Testis (tissue), 2 donors: ENCODE measurements at regions not wholly inside any gene's neighbourhood (a gene's known extent, or its start where the extent isn't known, plus 50 kb on each side); places are given as distances from the start of the nearest gene placed in this dataset.

Experiments used
- POLR2A ChIP-seq: fragments of 450-650 bp; IDR thresholded peaks from one replicate; pipeline ENCODE4 v1.6.1; 2017; ENCODE audit warnings: antibody characterized with exemption, mild to moderate bottlenecking, moderate library complexity
- TF ChIP-seq, protein P1 (sequence below), 3 experiments: fragments of 450-650 bp in 2 of 3; fragments of 200-600 bp in 1 of 3; sonication (generic) in 1 of 3; IDR thresholded peaks; one replicate each; pipeline ENCODE4 v1.5.1; 2016 to 2019; ENCODE audit warnings: antibody characterized with exemption in 3 of 3, mild to moderate bottlenecking in 2 of 3, moderate library complexity in 1 of 3

DNA sequence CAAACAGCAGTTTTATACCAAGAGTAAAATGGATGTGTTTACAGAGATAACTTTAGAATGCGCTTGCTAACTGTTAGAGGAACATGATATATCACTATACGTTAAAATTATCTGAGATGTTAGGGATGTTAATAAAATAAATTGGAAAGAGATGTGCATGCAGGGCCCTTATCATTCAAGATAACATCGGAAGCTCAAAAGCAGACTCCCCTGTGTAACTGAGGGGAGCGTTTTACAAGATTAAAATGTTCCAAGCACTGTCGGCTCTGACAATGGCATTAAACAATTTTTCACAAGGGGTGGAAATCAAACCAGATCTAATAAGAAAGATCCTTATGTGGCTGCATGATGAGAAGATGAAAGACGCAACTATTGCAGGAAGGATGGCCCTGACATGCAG, 53.3 kb upstream of the DCC start:
- TF ChIP-seq, protein P1, sequence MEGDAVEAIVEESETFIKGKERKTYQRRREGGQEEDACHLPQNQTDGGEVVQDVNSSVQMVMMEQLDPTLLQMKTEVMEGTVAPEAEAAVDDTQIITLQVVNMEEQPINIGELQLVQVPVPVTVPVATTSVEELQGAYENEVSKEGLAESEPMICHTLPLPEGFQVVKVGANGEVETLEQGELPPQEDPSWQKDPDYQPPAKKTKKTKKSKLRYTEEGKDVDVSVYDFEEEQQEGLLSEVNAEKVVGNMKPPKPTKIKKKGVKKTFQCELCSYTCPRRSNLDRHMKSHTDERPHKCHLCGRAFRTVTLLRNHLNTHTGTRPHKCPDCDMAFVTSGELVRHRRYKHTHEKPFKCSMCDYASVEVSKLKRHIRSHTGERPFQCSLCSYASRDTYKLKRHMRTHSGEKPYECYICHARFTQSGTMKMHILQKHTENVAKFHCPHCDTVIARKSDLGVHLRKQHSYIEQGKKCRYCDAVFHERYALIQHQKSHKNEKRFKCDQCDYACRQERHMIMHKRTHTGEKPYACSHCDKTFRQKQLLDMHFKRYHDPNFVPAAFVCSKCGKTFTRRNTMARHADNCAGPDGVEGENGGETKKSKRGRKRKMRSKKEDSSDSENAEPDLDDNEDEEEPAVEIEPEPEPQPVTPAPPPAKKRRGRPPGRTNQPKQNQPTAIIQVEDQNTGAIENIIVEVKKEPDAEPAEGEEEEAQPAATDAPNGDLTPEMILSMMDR (IDR thresholded peaks at IDR 0.05): no peak
- no peak for TF ChIP-seq POLR2A
